ENCODE measurements at regions not wholly inside any gene's neighbourhood (a gene's known extent, or its start where the extent isn't known, plus 50 kb on each side); places are given as distances from the start of the nearest gene placed in this dataset.

GRCh38 chr10:61542596-61542995 is 89.4 kb upstream of the TMEM26 start:
- Histone ChIP-seq H3K4me3 (ENCODE audit: low read depth, low read length) (no peak overlapping the region), H3K27me3 (ENCODE audit: control insufficient read depth, insufficient read depth, low read length) (no peaks in the 10 kb centered on the region), H3K36me3 (ENCODE audit: control insufficient read depth, insufficient read depth, low read length) (no peaks in the 10 kb centered on the region)
- CTCF ChIA-PET = no interaction called here
- POLR2A ChIA-PET = no interaction called here
- DNase-seq (ENCODE audit: low read depth) = no peak
- TF ChIP-seq CTCF (IDR thresholded peaks at IDR 0.05; ENCODE audit: insufficient read depth, low read depth, low read length) = no peak

DNA sequence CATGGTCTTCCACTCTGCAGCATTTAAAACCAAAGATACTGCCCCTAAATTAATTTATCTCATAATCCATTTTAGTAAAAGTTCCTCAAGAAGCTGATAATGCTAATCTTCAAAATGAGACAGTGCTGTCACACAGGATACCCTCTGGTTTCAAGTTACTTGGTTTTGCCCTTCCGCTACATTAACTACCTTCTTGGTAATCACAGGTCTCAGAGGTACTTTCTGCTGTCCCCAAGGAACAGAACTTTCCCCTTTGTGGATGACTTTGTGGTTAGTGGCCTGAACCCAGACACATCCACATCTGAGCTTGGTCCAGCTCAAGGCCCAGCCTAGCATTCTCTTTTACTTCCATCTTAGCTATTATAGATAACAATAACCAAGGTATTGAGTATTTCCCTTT is 88.8 kb upstream of the TMEM26 start:
- CTCF ChIA-PET = no interaction called here

GRCh38 chr10:61539876-61540275 is 86.7 kb upstream of the TMEM26 start:
- Histone ChIP-seq H3K4me3 (ENCODE audit: low read depth, low read length) (no peak overlapping the region), H3K36me3 (ENCODE audit: control insufficient read depth, insufficient read depth, low read length) (no peaks in the 10 kb centered on the region), H3K27me3 (ENCODE audit: control insufficient read depth, insufficient read depth, low read length) (no peaks in the 10 kb centered on the region)
- DNase-seq (ENCODE audit: low read depth) = no peak
- ChIA-PET CTCF (interaction anchor here (1.4 kb wide), 1 partner anchor 10 kb away, joined by 4 read pairs; no protein-coding TSS in a partner anchor), POLR2A (no interaction called here)
- TF ChIP-seq CTCF (IDR thresholded peaks at IDR 0.05; ENCODE audit: insufficient read depth, low read depth, low read length) = no peak

More for the DNA sequence above, 88.8 kb upstream of the TMEM26 start:
- Histone ChIP-seq H3K36me3 (ENCODE audit: control insufficient read depth, insufficient read depth, low read length) (no peaks in the 10 kb centered on the region), H3K27me3 (ENCODE audit: control insufficient read depth, insufficient read depth, low read length) (no peaks in the 10 kb centered on the region), H3K4me3 (ENCODE audit: low read depth, low read length) (no peak overlapping the region)
- POLR2A ChIA-PET = no interaction called here
- TF ChIP-seq CTCF (IDR thresholded peaks at IDR 0.05; ENCODE audit: insufficient read depth, low read depth, low read length) = no peak
- no peak for DNase-seq (ENCODE audit: low read depth)

GRCh38 chr10:61529208-61529607 is 76.0 kb upstream of the TMEM26 start:
- DNase-seq (ENCODE audit: low read depth) = no peak
- no peak for TF ChIP-seq CTCF (IDR thresholded peaks at IDR 0.05; ENCODE audit: insufficient read depth, low read depth, low read length)
- Histone ChIP-seq H3K27me3 (ENCODE audit: control insufficient read depth, insufficient read depth, low read length) (no peaks in the 10 kb centered on the region), H3K36me3 (ENCODE audit: control insufficient read depth, insufficient read depth, low read length) (no peaks in the 10 kb centered on the region), H3K4me3 (ENCODE audit: low read depth, low read length) (no peak overlapping the region)
- ChIA-PET POLR2A (no interaction called here), CTCF (interaction anchor here (1.6 kb wide), 1 partner anchor 11 kb away, joined by 4 read pairs; no protein-coding TSS in a partner anchor)

- H3K27me3 ChIP-seq (ENCODE audit: control insufficient read depth, insufficient read depth, low read length) = no peaks in the 10 kb centered on the region
- ChIA-PET CTCF (interaction anchor here (0.6 kb wide), 1 partner anchor 17 kb away, joined by 3 read pairs; no protein-coding TSS in a partner anchor), POLR2A (no interaction called here)
- no peak for DNase-seq (ENCODE audit: low read depth)
- no peak for TF ChIP-seq CTCF (IDR thresholded peaks at IDR 0.05; ENCODE audit: insufficient read depth, low read depth, low read length)
- no peak overlapping the region for H3K4me3 ChIP-seq (ENCODE audit: low read depth, low read length)
- H3K36me3 ChIP-seq (ENCODE audit: control insufficient read depth, insufficient read depth, low read length) = no peaks in the 10 kb centered on the region
These were observed 49.9 kb upstream of the TMEM26 start for GRCh38 chr10:61503051-61503450.

Measured in BJ (cell line).